ENCODE measurements at regions not wholly inside any gene's neighbourhood (a gene's known extent, or its start where the extent isn't known, plus 50 kb on each side); places are given as distances from the start of the nearest gene placed in this dataset.
"Not testable (repeated sequence)": the region's sequence is repeated elsewhere in the genome, so short reads cannot be mapped to it uniquely, and the experiment has no call there.

DNA sequence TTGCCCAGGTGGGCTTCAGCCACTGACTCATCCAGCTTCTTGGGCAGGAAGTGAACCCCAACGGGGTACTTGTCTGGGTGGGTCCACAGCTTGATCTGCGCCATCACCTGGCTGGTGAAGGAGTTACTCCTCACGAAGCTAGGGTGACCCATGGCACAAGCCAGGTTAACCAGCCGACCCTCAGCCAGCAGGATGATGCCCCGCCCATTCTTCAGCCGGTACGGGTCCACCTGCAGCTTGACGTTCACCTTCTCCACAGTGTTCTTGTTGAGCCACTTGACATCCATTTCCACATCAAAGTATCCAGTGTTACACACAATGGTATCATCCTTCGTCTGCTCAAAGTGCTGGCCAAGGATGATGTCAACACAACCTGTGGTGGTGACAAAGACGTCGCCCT, 121.3 kb upstream of the NXPH2 start:
- FAIRE-seq = no peak

DNA sequence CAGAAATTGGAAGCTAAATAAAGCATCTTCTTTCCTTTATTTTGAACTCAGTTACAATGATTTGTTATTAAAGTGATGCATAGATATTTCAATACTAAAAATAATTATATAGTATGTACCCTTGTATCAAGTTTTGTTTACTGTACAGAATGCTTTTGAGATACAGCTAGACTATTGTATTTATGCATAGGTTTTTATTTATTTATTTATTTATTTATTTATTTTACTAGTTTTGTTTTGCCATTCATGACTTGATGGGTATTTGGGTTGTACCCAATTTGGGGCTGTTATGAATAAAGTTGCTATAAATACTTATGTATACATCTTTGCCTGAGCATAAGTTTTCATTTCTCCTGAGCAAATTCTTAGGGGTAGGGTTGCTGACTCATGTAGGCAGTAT, 118.7 kb upstream of the NXPH2 start:
- FAIRE-seq = no peak

DNA sequence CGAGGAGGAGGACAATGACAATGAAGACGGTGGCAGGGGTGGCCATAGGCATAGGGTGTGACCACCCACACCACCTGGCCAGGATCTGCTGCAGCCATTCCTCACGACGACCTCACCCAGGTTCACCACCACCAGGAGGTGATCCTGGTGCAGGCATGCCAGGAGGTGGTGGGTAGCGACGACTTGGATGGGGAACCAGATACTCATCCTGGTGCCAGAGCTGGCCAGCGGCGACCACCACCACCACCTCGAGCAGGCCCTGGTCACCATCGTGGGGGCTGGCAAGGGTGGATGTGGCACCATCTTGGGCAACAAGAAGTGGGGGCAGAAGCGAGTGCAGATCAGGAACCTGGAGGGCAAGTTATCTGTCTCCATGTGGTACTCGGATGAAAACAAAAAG, 117.1 kb upstream of the NXPH2 start:
- FAIRE-seq = no peak

DNA sequence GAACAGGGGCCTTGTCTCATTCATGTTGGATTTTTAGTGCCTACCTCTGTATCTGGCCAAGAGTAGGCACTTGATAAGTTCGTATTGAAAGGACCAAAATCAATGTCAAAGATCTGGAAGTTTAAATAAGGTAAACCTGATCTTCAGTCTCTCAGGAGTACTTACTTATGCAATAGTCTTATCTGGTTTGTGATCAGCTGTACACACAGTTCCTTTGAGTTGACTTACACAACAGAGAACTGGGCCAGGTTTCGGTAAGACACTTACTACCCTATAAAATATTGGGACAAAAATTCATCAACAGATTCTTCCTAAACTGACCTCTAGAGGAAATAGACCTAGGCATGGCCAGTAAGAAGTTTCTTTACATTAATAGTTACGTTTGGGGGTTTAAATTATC, 113.6 kb upstream of the NXPH2 start:
- FAIRE-seq = no peak

DNA sequence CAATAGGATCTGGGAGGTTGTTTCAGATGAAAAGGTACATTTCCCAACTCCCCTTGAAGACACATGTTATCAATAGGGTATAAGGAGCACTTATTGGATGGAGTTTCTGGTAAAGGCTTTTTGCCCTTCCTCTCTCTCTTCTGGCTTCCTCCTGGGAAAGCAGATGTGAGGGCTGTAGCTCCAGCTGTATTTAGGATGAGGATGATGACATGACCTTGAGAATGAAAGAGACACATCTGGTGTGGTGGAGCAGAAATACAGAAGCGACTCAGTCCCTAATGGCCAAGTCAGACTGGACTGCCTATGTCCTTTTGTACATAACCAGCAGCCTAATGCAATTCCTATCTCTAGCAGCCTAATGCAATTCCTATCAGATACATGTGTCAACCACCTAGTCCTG, 100.9 kb upstream of the NXPH2 start:
- no peak for FAIRE-seq

DNA sequence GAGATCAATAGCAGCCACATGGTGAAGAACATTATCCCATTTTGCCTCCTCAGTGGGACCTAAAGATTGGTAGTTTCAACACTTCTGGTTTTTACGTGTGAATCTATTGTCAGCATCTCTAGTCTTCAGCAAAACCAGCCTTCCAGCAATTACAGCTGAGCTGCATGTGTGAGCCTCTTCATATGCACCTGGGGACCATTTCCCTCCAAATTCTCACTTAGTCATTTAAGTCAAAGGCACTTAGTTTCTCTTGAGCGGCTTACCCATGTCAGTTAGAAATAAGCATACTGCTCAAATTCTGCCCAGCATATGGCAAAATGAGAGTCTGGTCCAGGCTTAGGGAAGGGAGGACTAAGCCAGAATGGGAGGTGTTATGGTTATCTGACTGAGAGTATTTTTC, 99.7 kb upstream of the NXPH2 start:
- no peak for FAIRE-seq

DNA sequence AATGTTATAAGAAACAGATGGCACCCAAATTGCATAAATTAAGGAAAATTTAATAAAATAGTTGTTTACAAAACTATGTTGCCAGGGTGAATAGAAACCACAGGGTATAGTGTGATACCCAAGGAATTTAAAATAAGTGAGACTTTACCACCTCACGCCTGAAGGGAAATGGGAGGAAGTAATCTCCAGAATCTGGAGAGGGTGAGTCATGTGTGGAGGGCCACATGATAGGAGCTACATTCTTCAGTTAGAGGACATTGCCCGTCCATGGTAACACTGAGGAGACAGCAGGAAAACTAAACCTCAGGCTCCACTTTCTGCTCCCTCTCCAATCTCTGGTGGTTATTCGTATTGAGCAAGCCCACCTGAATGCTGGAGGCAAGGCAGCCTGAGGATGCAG, 97.2 kb upstream of the NXPH2 start:
- no peak for FAIRE-seq

DNA sequence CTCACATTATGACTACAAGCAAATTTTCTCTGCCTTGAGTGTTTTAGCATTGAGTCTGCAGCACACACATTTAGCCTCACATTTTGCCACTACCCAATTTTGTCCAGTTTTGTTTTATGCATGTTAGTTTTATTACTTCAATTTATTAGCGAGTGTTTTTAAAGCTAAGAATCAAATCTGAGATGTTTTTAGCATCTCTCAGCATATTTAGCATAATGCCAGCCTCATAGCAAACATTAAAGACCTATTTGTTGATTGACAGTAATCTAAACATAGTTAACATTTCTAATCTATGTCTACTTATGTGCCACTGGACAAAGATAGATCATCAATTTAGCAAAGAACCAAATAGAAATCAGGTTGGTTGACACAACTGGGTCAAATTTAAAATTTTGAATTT, 94.1 kb upstream of the NXPH2 start:
- FAIRE-seq = no peak

DNA sequence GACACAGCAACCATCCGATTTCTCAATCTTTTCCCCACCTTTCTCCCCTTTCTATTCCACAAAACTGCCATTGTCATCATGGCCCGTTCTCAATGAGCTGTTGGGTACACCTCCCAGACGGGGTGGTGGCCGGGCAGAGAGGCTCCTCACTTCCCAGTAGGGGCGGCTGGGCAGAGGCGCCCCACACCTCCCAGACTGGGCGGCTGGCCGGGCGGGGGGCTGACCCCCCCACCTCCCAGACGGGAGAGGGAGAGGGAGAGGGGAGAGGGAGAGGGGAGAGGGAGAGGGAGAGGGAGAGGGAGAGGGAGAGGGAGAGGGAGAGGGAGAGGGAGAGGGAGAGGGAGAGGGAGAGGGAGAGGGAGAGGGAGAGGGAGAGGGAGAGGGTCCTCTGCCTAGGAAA, 91.9 kb upstream of the NXPH2 start:
- not testable (repeated sequence) for FAIRE-seq

DNA sequence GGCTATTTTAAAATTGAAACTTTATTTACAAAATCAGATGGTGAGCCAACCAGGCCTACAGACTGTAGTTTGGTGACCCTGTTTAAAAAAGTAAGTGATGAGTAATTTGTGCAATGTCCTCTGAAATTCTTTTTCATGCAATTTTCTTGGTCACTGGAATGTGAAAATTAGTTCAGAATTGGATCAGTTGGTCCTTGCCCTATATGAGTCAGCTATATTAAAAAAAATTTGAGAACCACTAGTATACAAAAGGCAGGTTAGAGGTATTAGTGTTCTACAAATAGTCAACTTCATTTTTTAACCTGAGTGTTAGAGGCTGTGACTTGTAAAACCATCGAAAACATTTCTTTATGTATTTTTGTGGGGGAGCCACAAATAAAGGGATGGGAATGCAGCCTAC, 91.1 kb upstream of the NXPH2 start:
- FAIRE-seq = no peak

DNA sequence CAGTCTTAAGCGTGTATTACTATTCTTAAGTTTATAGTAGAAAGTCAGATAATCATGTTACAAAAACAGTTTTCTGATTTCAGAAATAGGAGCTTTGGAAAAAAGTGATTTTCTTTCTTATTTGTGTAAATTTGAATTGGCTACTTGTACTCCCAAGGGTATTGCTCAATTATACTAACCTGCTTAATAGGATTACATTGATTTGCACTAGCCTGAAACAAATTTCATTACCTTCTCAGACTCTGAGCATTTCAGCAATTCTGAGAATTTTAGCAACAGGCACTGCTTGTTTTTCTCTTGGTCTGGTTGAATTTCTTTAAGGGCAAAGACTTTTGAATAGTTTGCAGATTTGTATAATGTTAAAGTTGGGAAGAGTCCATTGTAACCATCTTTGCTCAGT, 87.2 kb upstream of the NXPH2 start:
- FAIRE-seq = no peak

DNA sequence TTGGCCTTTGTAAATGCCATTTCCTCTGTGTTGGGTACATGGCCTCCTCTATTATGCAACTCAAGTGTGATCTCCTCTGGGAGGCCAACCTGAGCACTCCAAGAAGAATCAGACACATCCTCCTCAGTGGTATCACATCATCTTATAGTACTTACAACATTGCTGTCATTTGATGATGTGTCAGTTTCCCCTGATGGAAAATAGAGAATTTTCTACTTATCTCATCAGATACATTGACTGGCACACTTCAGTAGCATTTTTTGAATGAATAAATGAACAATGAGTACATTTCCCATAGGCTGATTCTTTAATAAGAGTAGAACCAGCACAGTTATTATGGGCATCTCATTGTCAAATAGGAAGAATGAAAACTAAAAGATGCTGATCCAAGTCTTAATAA, 86.6 kb upstream of the NXPH2 start:
- no peak for FAIRE-seq

DNA sequence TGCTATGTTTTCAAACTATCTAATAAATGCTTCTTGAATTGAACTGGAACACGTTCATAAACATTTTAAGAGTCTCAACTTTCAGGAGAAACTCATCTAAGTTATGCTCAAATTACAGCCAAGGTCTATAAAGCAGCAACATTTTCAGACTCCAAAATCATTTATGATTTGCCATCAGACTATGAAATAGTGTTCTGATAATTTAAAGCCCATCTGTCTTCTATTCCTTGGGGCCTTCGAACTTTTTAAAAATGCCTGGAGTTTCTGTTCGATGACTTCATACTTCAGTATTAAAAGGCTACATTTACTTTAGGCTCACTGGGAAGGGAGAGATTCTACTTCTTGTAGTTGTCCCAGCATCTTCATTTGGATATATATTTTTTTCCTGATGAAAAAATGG, 73.6 kb upstream of the NXPH2 start:
- FAIRE-seq = no peak

DNA sequence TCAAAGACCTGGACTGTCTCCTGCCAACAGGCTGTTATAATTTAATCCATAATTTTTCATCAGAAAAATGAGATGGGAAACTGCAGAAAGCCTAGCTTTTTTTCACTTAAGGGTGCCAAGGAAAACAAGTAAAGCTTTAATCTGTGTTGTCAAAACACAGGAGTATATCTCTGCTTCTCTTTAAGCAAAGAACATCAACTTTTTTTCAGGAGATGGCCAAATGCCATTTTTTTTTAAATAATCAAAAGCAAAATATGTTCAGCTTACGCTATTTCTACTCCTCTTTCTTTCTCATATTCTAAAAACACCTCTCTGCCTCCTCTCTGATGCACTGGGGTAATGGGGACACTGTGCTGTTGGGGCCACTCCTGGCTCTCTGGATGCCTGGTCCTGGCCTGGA, 73.1 kb upstream of the NXPH2 start:
- no peak for FAIRE-seq

DNA sequence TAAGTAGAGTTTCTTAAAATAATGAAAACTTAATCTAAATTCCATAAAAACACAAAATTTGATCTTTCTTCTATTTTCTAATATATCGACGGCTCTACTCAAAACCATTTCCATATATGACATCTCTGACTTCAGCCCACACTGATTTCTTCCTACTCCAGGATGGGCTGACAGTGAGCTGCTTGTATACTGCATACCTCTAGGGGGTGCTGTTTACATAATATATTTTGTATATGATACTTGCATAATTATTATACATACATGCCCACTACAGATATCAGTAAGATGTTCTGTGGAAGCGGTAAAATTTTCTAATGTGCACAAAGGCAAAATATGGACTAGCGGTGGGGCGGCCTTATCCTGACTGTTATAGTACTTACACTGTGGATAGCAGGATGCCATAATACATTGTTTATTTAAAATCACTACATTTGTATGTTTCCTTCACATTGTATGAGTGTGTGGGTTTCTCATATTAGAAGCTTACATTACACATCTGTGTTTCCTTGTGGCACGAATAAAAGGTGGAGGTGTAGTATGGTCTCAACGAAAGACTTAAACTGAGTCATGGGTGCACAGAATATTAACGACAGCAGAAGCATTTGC, 66.1 kb upstream of the NXPH2 start:
- FAIRE-seq = no peak

DNA sequence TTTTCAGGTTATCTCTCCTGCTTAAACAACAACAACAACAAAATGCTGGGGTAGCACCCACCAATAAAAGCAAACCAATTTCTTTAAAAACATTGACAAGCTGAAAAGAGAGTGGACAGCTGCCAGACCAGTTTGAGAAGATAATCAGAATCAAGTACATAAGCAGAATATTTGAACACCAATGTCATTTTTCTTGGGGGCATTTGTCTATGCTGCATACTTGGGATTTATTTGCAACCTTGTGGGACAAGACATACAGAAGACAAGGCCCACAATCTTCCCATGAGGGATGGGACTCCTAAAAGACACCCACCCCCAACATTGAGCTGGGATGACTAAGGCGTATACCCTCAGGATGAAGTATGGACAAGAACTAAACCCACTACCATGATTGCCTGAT, 62.2 kb upstream of the NXPH2 start:
- no peak for FAIRE-seq

DNA sequence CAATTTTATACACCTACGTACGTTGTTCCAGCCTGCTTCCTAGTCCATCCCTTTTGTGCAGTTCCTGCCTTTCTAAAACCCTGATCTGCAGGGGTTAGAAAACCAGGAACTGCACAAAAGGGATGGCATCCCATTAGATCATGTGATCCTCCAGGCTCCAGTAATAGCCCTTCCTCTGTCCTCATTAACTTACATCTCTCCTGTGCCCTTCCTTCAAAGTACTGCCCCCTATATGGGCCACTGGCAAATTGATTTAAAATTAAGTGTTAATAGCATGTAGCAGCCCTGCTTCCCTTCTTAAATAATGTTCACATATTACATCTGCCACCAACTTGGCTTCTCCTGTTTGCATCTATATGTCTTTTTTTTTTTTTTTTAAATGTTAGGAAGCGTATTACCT, 61.3 kb upstream of the NXPH2 start:
- no peak for FAIRE-seq

DNA sequence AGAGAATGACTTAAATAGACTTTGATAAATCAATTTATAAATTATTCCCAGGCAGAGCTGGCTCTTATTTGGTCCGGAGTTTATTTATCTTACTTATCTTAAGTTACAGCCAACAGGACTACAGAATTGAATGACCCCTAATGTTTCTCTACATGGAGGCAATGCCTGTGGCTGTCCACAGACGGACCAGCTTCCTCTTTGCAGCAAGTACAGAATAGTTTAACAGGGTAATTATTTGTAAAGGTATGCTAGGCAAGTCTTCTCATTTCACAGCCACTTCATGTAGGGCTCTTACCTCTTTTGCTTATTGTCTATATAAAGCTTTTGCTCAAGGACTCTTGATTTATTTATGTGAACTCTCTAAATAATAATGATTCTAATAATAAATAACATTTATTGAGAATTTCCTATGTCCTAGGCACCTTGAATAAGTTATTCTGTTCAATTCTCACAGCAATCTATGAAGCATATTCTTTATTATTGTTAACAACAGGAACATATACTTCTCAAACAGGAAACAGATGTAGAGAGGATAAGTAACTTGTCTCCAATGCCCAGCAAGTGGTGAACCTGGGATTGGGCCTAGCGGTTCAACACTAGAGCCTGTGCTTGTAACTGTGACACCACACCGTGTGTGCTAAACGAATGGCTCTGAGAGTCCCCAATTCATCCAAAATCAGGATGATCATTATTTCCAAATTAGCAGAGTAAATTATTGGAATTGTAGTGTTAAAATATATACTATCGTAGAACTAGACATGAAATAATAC, 58.8 kb upstream of the NXPH2 start:
- FAIRE-seq = no peak

DNA sequence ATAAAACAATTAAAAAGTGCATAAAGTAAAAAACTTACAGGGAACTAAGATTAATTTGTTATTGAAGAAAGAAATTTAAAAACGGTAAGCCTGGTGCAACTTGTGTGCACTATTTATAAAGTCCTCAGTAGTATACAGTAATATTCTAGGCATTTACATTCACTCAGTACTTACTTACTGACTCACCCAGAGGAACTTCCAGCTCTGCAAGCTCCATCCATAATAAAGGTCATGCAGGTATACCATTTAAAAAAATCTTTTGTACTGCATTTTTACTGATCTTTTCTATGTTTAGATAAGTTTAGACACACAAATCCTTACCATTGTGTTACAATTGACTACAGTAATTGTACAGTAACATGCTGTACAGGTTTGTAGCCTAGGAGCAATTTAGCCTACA, 51.5 kb upstream of the NXPH2 start:
- FAIRE-seq = no peak

DNA sequence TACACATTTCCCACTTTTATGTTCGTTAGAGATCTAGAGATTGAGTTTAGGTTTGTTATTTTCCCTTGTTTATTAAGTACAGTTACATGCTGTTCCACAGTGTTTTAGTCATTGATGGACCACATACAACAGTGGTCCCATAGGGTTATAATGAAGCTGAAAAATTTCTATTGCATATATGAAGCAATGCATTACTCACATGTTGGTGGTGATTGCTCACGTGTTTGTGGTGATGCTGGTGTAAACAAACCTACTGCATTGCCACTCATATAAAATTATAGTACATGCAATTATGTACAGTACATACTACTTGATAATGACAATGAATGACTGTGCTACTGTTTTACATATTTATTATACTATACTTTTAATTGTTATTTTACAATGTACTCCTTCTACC, 51.0 kb upstream of the NXPH2 start:
- FAIRE-seq = no peak

DNA sequence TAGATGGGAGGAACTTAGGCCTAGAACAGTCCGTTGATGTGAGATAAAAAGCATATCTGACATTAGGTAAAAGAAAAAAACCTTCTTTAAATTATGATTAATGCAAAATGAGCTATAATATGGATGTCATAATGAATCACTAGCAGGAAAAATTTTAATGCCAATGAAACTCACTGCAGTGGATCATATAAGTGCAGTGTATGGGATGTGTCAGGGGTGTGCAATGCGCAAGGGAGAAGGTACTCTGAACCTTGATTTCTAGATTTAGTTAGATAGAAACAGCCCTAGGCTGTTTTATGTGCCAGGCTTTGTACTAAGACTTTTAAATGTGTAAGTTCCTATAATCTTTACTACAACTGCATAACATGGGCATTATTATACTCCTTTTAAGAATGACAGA, 50.4 kb upstream of the NXPH2 start:
- no peak for FAIRE-seq

Data from islet of Langerhans (tissue), 1 donor.